A549 (cell line): ENCODE measurements at regions not wholly inside any gene's neighbourhood (a gene's known extent, or its start where the extent isn't known, plus 50 kb on each side); places are given as distances from the start of the nearest gene placed in this dataset.

Experiments used
- EP300 ChIP-seq, 2 experiments: fragments of >200 bp; sonication (Bioruptor Twin); formaldehyde crosslinking; IDR thresholded peaks; 2 replicates in 1 of 2; 3 replicates in 1 of 2; pipeline ENCODE4 v1.6.1; 2016 to 2017
- HOXA7 ChIP-seq: fragments of 250-450 bp; sonication (Bioruptor Pico); IDR thresholded peaks from 2 replicates; pipeline ENCODE4 v1.5.0; 2020; ENCODE audit warnings: mild to moderate bottlenecking, moderate library complexity
- KDM1A ChIP-seq: fragments of 200-600 bp; sonication (generic); IDR thresholded peaks from 2 replicates; pipeline ENCODE4 v1.6.1; 2016; ENCODE audit warnings: low read depth, mild to moderate bottlenecking
- KDM5A ChIP-seq: fragments of 200-600 bp; sonication (generic); IDR thresholded peaks from 2 replicates; pipeline ENCODE4 v1.6.1; 2016; ENCODE audit warnings: antibody characterized with exemption, mild to moderate bottlenecking
- PHF8 ChIP-seq: fragments of 200-600 bp; sonication (generic); IDR thresholded peaks from 2 replicates; pipeline ENCODE4 v1.6.1; 2016; ENCODE audit warnings: low read depth, mild to moderate bottlenecking, antibody characterized with exemption, moderate library complexity, borderline replicate concordance
- POLR2A ChIP-seq: IDR thresholded peaks from 2 replicates; pipeline ENCODE4 v1.6.1; 2012; ENCODE audit warnings: mild to moderate bottlenecking, low read length
- TP53 ChIP-seq: fragments of 250-450 bp; sonication (Bioruptor Pico); IDR thresholded peaks from 2 replicates; pipeline ENCODE4 v1.5.0; 2021; ENCODE audit warnings: mild to moderate bottlenecking, moderate library complexity
- TF ChIP-seq, protein P1 (sequence below): IDR thresholded peaks from 2 replicates; pipeline ENCODE4 v1.6.1; 2012
- TF ChIP-seq, protein P2 (sequence below): fragments of 150-350 bp; IDR thresholded peaks from 2 replicates; pipeline ENCODE4 v1.6.1; 2014; ENCODE audit warnings: low read depth, mild to moderate bottlenecking, low read length
- TF ChIP-seq, protein P3 (sequence below): fragments of 250-450 bp; sonication (Bioruptor Pico); IDR thresholded peaks from 2 replicates; pipeline ENCODE4 v1.5.0; 2021; ENCODE audit warnings: mild to moderate bottlenecking, moderate library complexity, borderline replicate concordance
- TF ChIP-seq, protein P4 (sequence below): fragments of >200 bp; sonication (Bioruptor Twin); formaldehyde crosslinking; IDR thresholded peaks from 3 replicates; pipeline ENCODE4 v1.5.1; 2016
- TF ChIP-seq, protein P5 (sequence below): IDR thresholded peaks from 2 replicates; pipeline ENCODE4 v1.6.1; 2012

DNA sequence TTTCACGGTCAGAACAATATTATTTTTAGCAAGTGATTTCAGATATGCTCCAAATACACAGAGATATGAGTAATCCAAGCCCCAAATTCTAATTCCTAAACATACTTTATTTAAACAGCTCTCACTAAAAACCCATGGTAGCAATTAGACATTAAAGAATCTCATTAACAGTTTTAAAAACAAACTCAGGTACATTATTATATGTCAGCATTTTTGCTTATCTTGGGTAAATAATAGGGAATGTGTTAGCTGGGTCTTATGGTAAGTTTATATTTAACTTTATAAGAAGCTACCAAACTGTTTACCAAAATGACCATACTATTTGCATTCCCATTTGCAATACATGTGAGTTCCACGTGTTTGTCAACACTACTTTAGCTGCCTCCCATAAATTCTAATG, 511.1 kb downstream of the HTR1A start:
- TF ChIP-seq HOXA7 (CRISPR knock-in tag) (no peak), TP53 (no peak), POLR2A (no peak), EP300 (IDR thresholded peaks at IDR 0.05) (no peak), KDM5A (no peak), PHF8 (no peak), KDM1A (no peak)
- TF ChIP-seq, protein P1, sequence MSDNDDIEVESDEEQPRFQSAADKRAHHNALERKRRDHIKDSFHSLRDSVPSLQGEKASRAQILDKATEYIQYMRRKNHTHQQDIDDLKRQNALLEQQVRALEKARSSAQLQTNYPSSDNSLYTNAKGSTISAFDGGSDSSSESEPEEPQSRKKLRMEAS = no peak
- TF ChIP-seq, protein P2, sequence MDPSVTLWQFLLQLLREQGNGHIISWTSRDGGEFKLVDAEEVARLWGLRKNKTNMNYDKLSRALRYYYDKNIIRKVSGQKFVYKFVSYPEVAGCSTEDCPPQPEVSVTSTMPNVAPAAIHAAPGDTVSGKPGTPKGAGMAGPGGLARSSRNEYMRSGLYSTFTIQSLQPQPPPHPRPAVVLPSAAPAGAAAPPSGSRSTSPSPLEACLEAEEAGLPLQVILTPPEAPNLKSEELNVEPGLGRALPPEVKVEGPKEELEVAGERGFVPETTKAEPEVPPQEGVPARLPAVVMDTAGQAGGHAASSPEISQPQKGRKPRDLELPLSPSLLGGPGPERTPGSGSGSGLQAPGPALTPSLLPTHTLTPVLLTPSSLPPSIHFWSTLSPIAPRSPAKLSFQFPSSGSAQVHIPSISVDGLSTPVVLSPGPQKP = no peak
- TF ChIP-seq, protein P3, sequence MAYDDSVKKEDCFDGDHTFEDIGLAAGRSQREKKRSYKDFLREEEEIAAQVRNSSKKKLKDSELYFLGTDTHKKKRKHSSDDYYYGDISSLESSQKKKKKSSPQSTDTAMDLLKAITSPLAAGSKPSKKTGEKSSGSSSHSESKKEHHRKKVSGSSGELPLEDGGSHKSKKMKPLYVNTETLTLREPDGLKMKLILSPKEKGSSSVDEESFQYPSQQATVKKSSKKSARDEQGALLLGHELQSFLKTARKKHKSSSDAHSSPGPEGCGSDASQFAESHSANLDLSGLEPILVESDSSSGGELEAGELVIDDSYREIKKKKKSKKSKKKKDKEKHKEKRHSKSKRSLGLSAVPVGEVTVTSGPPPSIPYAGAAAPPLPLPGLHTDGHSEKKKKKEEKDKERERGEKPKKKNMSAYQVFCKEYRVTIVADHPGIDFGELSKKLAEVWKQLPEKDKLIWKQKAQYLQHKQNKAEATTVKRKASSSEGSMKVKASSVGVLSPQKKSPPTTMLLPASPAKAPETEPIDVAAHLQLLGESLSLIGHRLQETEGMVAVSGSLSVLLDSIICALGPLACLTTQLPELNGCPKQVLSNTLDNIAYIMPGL (CRISPR knock-in tag) = no peak
- TF ChIP-seq, protein P4, sequence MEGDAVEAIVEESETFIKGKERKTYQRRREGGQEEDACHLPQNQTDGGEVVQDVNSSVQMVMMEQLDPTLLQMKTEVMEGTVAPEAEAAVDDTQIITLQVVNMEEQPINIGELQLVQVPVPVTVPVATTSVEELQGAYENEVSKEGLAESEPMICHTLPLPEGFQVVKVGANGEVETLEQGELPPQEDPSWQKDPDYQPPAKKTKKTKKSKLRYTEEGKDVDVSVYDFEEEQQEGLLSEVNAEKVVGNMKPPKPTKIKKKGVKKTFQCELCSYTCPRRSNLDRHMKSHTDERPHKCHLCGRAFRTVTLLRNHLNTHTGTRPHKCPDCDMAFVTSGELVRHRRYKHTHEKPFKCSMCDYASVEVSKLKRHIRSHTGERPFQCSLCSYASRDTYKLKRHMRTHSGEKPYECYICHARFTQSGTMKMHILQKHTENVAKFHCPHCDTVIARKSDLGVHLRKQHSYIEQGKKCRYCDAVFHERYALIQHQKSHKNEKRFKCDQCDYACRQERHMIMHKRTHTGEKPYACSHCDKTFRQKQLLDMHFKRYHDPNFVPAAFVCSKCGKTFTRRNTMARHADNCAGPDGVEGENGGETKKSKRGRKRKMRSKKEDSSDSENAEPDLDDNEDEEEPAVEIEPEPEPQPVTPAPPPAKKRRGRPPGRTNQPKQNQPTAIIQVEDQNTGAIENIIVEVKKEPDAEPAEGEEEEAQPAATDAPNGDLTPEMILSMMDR = no peak
- TF ChIP-seq, protein P5, sequence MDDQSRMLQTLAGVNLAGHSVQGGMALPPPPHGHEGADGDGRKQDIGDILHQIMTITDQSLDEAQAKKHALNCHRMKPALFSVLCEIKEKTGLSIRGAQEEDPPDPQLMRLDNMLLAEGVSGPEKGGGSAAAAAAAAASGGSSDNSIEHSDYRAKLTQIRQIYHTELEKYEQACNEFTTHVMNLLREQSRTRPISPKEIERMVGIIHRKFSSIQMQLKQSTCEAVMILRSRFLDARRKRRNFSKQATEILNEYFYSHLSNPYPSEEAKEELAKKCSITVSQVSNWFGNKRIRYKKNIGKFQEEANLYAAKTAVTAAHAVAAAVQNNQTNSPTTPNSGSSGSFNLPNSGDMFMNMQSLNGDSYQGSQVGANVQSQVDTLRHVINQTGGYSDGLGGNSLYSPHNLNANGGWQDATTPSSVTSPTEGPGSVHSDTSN = no peak
